K562 (cell line): ENCODE measurements at regions not wholly inside any gene's neighbourhood (a gene's known extent, or its start where the extent isn't known, plus 50 kb on each side); places are given as distances from the start of the nearest gene placed in this dataset.

ENCODE experiments used
- KDM1A ChIP-seq, 2 experiments: fragments of 450-650 bp; IDR thresholded peaks; 2 replicates each; pipeline ENCODE4 v1.6.1; 2016; ENCODE audit warnings: mild to moderate bottlenecking in 2 of 2
- KDM5B ChIP-seq: fragments of 200-600 bp; sonication (generic); IDR thresholded peaks from 2 replicates; pipeline ENCODE4 v1.6.1; 2012; ENCODE audit warnings: low read depth, mild to moderate bottlenecking, moderate library complexity, low read length, control low read depth, inconsistent platforms; ENCODE audit not compliant: insufficient replicate concordance
- NR2C1 ChIP-seq, 2 experiments: fragments of 450-650 bp; IDR thresholded peaks; 2 replicates each; pipeline ENCODE4 v1.6.1; 2017; ENCODE audit warnings: mild to moderate bottlenecking in 2 of 2, antibody characterized with exemption in 1 of 2, inconsistent platforms in 1 of 2, missing compliant biosample characterization in 1 of 2, missing genetic modification characterization in 1 of 2
- PCBP1 ChIP-seq: fragments of 200-400 bp; formaldehyde crosslinking; IDR thresholded peaks from 2 replicates; pipeline ENCODE4 v1.6.1; 2018; ENCODE audit warnings: mild to moderate bottlenecking, low read depth, low read length; ENCODE audit not compliant: poor library complexity, severe bottlenecking
- SMARCA4 ChIP-seq: fragments of 450-650 bp; IDR thresholded peaks from 2 replicates; pipeline ENCODE4 v1.6.1; 2016
- ZFPM2 ChIP-seq: fragments of 250-450 bp; sonication (Bioruptor Pico); IDR thresholded peaks from 2 replicates; pipeline ENCODE4 v1.5.1; 2022; ENCODE audit warnings: mild to moderate bottlenecking
- TF ChIP-seq, protein P1 (sequence below), 2 experiments: IDR thresholded peaks in 1 of 2; conservative IDR thresholded peaks in 1 of 2; 2 replicates each; pipeline ENCODE4 v1.6.1; 2016; ENCODE audit warnings: low read depth in 2 of 2, mild to moderate bottlenecking in 1 of 2, missing compliant biosample characterization in 1 of 2, missing genetic modification characterization in 1 of 2, moderate library complexity in 1 of 2
- TF ChIP-seq, protein P2 (sequence below), 2 experiments: fragments of 200-800 bp in 1 of 2; sonication (Bioruptor generic) in 1 of 2; sonication (generic) in 1 of 2; formaldehyde crosslinking in 1 of 2; IDR thresholded peaks in 1 of 2; conservative IDR thresholded peaks in 1 of 2; 2 replicates each; pipeline versions ENCODE4 v1.5.0 to v1.6.1; 2016 to 2020; ENCODE audit warnings: missing compliant biosample characterization in 1 of 2, missing genetic modification characterization in 1 of 2, missing genetic modification reagents in 1 of 2
- TF ChIP-seq, protein P3 (sequence below), 2 experiments: fragments of 250-450 bp in 1 of 2; fragments of 450-650 bp in 1 of 2; sonication (Bioruptor Pico) in 1 of 2; IDR thresholded peaks; 2 replicates each; pipeline versions ENCODE4 v1.6.1 to v1.8.0; 2016 to 2021; ENCODE audit warnings: mild to moderate bottlenecking in 2 of 2, moderate library complexity in 2 of 2, missing compliant biosample characterization in 1 of 2, missing genetic modification characterization in 1 of 2
- TF ChIP-seq, protein P4 (sequence below): fragments of 450-650 bp; conservative IDR thresholded peaks from 2 replicates; pipeline ENCODE4 v1.6.1; 2016; ENCODE audit warnings: missing genetic modification characterization, low read depth, mild to moderate bottlenecking, missing compliant biosample characterization, moderate library complexity

DNA sequence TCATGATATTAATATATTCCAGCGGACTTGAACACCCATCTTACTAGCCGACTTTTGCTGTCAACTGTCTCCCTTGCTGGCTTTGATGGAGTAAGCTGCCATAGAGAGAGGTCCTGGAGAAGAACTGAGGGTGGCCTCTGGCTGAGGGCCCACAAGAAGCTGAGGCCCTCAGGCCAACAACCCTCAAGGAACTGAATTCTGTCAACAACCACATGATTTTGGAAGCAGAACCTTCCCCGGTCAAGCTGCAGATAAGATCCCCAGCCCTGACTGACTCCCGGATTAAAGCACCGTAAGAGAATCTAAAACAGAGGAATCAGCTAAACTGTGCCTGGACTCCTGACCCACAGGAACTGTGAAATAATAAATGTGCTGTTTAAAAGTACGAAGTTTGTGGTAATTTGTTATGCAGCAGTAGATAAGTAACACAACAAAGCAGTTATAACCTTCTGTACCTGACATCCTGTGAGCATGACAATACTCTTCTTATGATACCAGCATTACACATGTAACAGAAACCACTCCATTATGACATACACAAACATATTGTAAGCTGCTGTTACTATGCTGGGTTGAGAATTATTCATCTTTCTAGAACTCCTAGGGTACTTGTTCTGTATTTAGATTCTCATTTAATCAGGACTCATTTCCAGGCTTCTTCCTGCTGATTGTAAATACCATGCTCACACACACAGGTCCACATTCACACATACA lies 66.2 kb downstream of the HES1 start (continued):
- TF ChIP-seq, protein P1, sequence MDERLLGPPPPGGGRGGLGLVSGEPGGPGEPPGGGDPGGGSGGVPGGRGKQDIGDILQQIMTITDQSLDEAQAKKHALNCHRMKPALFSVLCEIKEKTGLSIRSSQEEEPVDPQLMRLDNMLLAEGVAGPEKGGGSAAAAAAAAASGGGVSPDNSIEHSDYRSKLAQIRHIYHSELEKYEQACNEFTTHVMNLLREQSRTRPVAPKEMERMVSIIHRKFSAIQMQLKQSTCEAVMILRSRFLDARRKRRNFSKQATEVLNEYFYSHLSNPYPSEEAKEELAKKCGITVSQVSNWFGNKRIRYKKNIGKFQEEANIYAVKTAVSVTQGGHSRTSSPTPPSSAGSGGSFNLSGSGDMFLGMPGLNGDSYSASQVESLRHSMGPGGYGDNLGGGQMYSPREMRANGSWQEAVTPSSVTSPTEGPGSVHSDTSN (CRISPR knock-in tag; IDR thresholded peaks at IDR 0.05; ENCODE audit: low read depth), result no peak
- TF ChIP-seq, protein P1 (tag; conservative IDR thresholded peaks at IDR 0.05; ENCODE audit: low read depth), result 0 out of 2 replicates have a peak, but pooled peaks have one; percentile 21
- no peak for TF ChIP-seq ZFPM2 (CRISPR knock-in tag)
- TF ChIP-seq, protein P2, sequence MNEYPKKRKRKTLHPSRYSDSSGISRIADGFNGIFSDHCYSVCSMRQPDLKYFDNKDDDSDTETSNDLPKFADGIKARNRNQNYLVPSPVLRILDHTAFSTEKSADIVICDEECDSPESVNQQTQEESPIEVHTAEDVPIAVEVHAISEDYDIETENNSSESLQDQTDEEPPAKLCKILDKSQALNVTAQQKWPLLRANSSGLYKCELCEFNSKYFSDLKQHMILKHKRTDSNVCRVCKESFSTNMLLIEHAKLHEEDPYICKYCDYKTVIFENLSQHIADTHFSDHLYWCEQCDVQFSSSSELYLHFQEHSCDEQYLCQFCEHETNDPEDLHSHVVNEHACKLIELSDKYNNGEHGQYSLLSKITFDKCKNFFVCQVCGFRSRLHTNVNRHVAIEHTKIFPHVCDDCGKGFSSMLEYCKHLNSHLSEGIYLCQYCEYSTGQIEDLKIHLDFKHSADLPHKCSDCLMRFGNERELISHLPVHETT (CRISPR knock-in tag; conservative IDR thresholded peaks at IDR 0.05 in 1 of 2, IDR thresholded peaks at IDR 0.05 in 1 of 2), result peak in 1 of 2 experiments; percentile 54; a peak in 2 of 4 replicates
- peak; percentile 27; the same call in 1 of the 2 replicates for TF ChIP-seq SMARCA4
- TF ChIP-seq, protein P3, sequence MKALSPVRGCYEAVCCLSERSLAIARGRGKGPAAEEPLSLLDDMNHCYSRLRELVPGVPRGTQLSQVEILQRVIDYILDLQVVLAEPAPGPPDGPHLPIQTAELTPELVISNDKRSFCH (CRISPR knock-in tag; IDR thresholded peaks at IDR 0.05), result no peak
- TF ChIP-seq, protein P3 (tag; IDR thresholded peaks at IDR 0.05), result no peak
- TF ChIP-seq KDM5B, result no peak
- no peak for TF ChIP-seq KDM1A (IDR thresholded peaks at IDR 0.05)
- no peak for TF ChIP-seq PCBP1
- TF ChIP-seq, protein P4, sequence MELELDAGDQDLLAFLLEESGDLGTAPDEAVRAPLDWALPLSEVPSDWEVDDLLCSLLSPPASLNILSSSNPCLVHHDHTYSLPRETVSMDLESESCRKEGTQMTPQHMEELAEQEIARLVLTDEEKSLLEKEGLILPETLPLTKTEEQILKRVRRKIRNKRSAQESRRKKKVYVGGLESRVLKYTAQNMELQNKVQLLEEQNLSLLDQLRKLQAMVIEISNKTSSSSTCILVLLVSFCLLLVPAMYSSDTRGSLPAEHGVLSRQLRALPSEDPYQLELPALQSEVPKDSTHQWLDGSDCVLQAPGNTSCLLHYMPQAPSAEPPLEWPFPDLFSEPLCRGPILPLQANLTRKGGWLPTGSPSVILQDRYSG (tag), result 0 out of 2 replicates have a peak, but pooled peaks have one; percentile 49
- TF ChIP-seq NR2C1 (IDR thresholded peaks at IDR 0.05), result no peak
- 0 out of 2 replicates have a peak, but pooled peaks have one; percentile 16 for TF ChIP-seq NR2C1 (tag; IDR thresholded peaks at IDR 0.05)
